ENCODE measurements at regions not wholly inside any gene's neighbourhood (a gene's known extent, or its start where the extent isn't known, plus 50 kb on each side); places are given as distances from the start of the nearest gene placed in this dataset.

GRCh38 chr11:115925568-115926090, 421.4 kb upstream of the CADM1 start:
- Histone ChIP-seq H3K9me3 (no peaks in the 10 kb centered on the region), H3K27me3 (no peaks in the 10 kb centered on the region), H3K4me3 (no peak overlapping the region), H3K36me3 (no peaks in the 10 kb centered on the region), H3K27ac (no peak overlapping the region), H3K4me1 (peaks cover under 1 to 8% (median 4%) of the 10 kb centered on the region in 4 donors)
- TF ChIP-seq POLR2A (IDR thresholded peaks at IDR 0.05) (no peak), POLR2AphosphoS5 (IDR thresholded peaks at IDR 0.05) (no peak), EP300 (IDR thresholded peaks at IDR 0.05) (no peak), CTCF (IDR thresholded peaks at IDR 0.05) (no peak)
- ATAC-seq (ENCODE audit: low FRiP score in 2 of 2) = no peak
- no peak for DNase-seq
- WGBS, 2 donors = 90 to 92% methylated on average over 3 of the region's 3 CpGs

- no peaks in the 10 kb centered on the region for H3K36me3 ChIP-seq
- WGBS, 2 donors = 51 to 57% methylated on average over 6 of the region's 6 CpGs
- no peak for DNase-seq
- no peak for TF ChIP-seq CTCF (IDR thresholded peaks at IDR 0.05)
- no peak for TF ChIP-seq POLR2A (IDR thresholded peaks at IDR 0.05)
- no peak for TF ChIP-seq EP300 (IDR thresholded peaks at IDR 0.05)
- no peak for TF ChIP-seq POLR2AphosphoS5 (IDR thresholded peaks at IDR 0.05)
- ATAC-seq (ENCODE audit: low FRiP score in 2 of 2) = no peak
- no peaks in the 10 kb centered on the region for H3K27me3 ChIP-seq
- no peak overlapping the region for H3K27ac ChIP-seq
- no peak overlapping the region for H3K4me3 ChIP-seq
- no peaks in the 10 kb centered on the region for H3K9me3 ChIP-seq
- peaks cover 0 to 6% (median 1%) of the 10 kb centered on the region in 4 donors for H3K4me1 ChIP-seq
These were observed 420.7 kb upstream of the CADM1 start for GRCh38 chr11:115924744-115925567.

- no peaks in the 10 kb centered on the region for H3K27me3 ChIP-seq
- peaks cover 0 to 10% (median 4%) of the 10 kb centered on the region in 4 donors for H3K4me1 ChIP-seq
- no peak for TF ChIP-seq POLR2A (IDR thresholded peaks at IDR 0.05)
- TF ChIP-seq POLR2AphosphoS5 (IDR thresholded peaks at IDR 0.05) = no peak
- no peak for TF ChIP-seq CTCF (IDR thresholded peaks at IDR 0.05)
- 82 to 86% methylated on average over 6 to 8 of the region's 8 CpGs for WGBS, 2 donors
- H3K27ac ChIP-seq = no peak overlapping the region
- no peak for DNase-seq
- ATAC-seq (ENCODE audit: low FRiP score in 2 of 2) = no peak
- H3K36me3 ChIP-seq = no peaks in the 10 kb centered on the region
- no peaks in the 10 kb centered on the region for H3K9me3 ChIP-seq
- H3K4me3 ChIP-seq = no peak overlapping the region
These were observed 418.7 kb upstream of the CADM1 start for GRCh38 chr11:115922876-115923275.

- WGBS, 2 donors = 72 to 80% methylated on average over 2 of the region's 2 CpGs
- Histone ChIP-seq H3K27me3 (no peaks in the 10 kb centered on the region), H3K36me3 (no peaks in the 10 kb centered on the region), H3K27ac (no peak overlapping the region), H3K9me3 (no peaks in the 10 kb centered on the region), H3K4me3 (no peak overlapping the region), H3K4me1 (peaks cover 0 to 10% (median 4%) of the 10 kb centered on the region in 4 donors)
- ATAC-seq (ENCODE audit: low FRiP score in 2 of 2) = no peak
- no peak for DNase-seq
- TF ChIP-seq EP300 (IDR thresholded peaks at IDR 0.05) (no peak), POLR2A (IDR thresholded peaks at IDR 0.05) (no peak), POLR2AphosphoS5 (IDR thresholded peaks at IDR 0.05) (no peak), CTCF (IDR thresholded peaks at IDR 0.05) (no peak)
These were observed 417.8 kb upstream of the CADM1 start for GRCh38 chr11:115921986-115922385.
